Activated naive CD8-positive, alpha-beta T cell treated with anti-CD3 and anti-CD28 coated beads, Interleukin-2, amount 50 U/mL, for 24 hours (primary cell): ENCODE measurements at regions not wholly inside any gene's neighbourhood (a gene's known extent, or its start where the extent isn't known, plus 50 kb on each side); places are given as distances from the start of the nearest gene placed in this dataset.
"Not testable (repeated sequence)": the region's sequence is repeated elsewhere in the genome, so short reads cannot be mapped to it uniquely, and the experiment has no call there.

Experiments
- ATAC-seq: fragments of 150-1000 bp; cut with Tn5 transposase; one replicate; pipeline ENCODE4 v1.10.0; 2021
- DNase-seq: peaks from one replicate; pipeline ENCODE4 v3.0.0; 2021
- H3K27ac Mint-ChIP-seq: one replicate; pipeline ENCODE4 v1.8.0; 2021; ENCODE audit warnings: mild to moderate bottlenecking, mixed read lengths
- H3K27me3 Mint-ChIP-seq: one replicate; pipeline ENCODE4 v1.8.0; 2021; ENCODE audit warnings: mixed read lengths
- H3K36me3 Mint-ChIP-seq: one replicate; pipeline ENCODE4 v1.8.0; 2021; ENCODE audit warnings: low read depth, mixed read lengths
- H3K4me1 Mint-ChIP-seq: one replicate; pipeline ENCODE4 v1.8.0; 2021; ENCODE audit warnings: mixed read lengths
- H3K4me3 Mint-ChIP-seq: one replicate; pipeline ENCODE4 v1.8.0; 2021; ENCODE audit warnings: mild to moderate bottlenecking, moderate library complexity, mixed read lengths
- H3K9me3 Mint-ChIP-seq: one replicate; pipeline ENCODE4 v1.8.0; 2021; ENCODE audit warnings: mixed read lengths

- Mint-ChIP-seq H3K4me1 (no peaks in the 10 kb centered on the region), H3K4me3 (no peak overlapping the region), H3K36me3 (no peaks in the 10 kb centered on the region), H3K27ac (no peak overlapping the region), H3K27me3 (no peaks in the 10 kb centered on the region), H3K9me3 (peaks cover 34% of the 10 kb centered on the region)
- DNase-seq (no peak), ATAC-seq (no peak)
Measured at GRCh38 chr16:59892376-59892775, 1158.3 kb upstream of the GOT2 start.

DNA sequence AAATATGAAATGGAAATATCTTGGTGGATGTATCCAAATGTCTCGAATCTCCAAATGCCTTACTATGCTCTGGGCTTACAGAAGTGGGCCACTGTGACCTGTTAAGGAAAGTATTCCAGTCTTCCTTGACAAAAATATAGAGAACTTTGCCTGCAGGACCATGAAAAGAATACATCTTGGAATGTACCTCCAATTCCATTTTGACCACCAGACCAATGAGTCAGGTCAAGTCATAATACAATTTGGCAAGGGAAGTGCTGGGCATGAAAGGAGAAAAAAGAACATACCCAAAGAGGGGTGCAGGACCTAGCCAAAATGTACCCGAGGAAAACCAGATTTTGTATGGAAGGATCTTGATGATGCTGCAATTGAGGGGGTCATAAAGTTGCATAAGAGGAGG lies 1153.7 kb upstream of the GOT2 start:
- Mint-ChIP-seq H3K27ac (no peak overlapping the region), H3K4me1 (no peaks in the 10 kb centered on the region), H3K27me3 (no peaks in the 10 kb centered on the region), H3K4me3 (no peak overlapping the region), H3K9me3 (peaks cover 40% of the 10 kb centered on the region), H3K36me3 (no peaks in the 10 kb centered on the region)
- no peak for DNase-seq
- no peak for ATAC-seq

- Mint-ChIP-seq H3K36me3 (no peaks in the 10 kb centered on the region), H3K27ac (no peak overlapping the region), H3K4me3 (no peak overlapping the region), H3K9me3 (peaks cover 33% of the 10 kb centered on the region), H3K27me3 (no peaks in the 10 kb centered on the region), H3K4me1 (no peaks in the 10 kb centered on the region)
- no peak for DNase-seq
- no peak for ATAC-seq
Measured at GRCh38 chr16:59886021-59886420, 1151.9 kb upstream of the GOT2 start.

DNA sequence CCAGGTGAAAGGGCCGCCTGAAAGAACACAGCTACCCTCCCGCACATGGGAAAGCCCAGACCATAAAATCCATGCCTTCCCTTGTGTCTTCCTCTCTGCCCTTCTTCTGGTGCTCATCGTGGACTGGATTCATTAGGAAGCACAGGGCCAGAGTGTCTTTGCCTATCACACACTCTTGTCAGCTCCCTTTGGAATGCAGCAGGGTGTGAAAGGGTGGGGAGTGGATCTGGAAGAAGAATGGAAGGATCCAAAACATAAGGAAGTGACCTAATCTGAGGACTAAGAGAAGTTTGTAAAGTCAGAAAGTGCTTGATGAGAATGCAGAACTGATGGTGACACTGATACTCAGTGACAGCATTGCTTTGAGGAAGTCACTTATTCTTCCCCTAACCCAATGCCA lies 1147.3 kb upstream of the GOT2 start:
- Mint-ChIP-seq H3K36me3 (no peaks in the 10 kb centered on the region), H3K4me3 (no peak overlapping the region), H3K27me3 (no peaks in the 10 kb centered on the region), H3K9me3 (peaks cover 22% of the 10 kb centered on the region), H3K27ac (no peak overlapping the region), H3K4me1 (no peaks in the 10 kb centered on the region)
- DNase-seq (no peak), ATAC-seq (no peak)

DNA sequence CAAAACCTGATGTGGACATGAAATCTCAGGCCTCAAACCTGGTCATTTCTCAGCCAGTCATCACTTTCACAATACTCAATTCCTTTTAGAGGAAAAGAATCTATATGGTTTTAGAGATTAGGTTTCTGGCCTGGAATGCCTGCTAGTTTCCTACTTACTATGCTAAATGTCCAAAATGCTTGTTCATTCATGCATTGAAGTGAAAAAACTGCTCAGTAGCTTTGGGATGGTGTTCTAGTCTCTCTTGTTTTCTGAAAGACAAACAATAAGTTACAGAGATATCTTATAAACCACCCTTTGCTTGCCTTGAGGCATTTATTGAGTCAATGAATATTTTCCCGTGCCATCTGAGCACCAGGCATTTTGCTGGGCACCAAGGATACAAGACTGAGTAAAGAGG lies 1146.5 kb upstream of the GOT2 start:
- Mint-ChIP-seq H3K27me3 (no peaks in the 10 kb centered on the region), H3K4me3 (no peak overlapping the region), H3K9me3 (peaks cover 21% of the 10 kb centered on the region), H3K4me1 (no peaks in the 10 kb centered on the region), H3K36me3 (no peaks in the 10 kb centered on the region), H3K27ac (no peak overlapping the region)
- DNase-seq, result no peak
- no peak for ATAC-seq

DNA sequence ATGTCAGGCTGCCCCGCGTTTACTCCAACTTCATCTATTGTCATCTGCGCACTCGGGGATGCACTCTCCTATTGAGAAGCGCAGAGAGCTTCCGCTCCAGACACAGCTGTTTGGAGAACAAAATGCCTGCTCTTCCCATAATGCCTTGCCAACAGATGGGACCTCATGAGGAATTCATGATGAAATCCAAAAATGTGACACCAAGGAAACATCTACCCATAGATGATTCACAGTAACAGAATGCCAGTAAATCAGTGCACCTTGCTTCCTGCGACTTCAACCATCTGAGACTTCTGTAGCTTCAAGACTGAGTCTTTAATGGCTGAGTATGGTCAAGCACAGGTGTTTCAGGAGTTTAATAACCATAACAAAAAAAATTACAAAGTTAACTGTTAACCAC lies 1144.9 kb upstream of the GOT2 start:
- DNase-seq (no peak), ATAC-seq (no peak)
- H3K9me3 Mint-ChIP-seq, result peaks cover 20% of the 10 kb centered on the region
- no peak overlapping the region for H3K4me3 Mint-ChIP-seq
- no peaks in the 10 kb centered on the region for H3K4me1 Mint-ChIP-seq
- H3K27ac Mint-ChIP-seq, result no peak overlapping the region
- no peaks in the 10 kb centered on the region for H3K27me3 Mint-ChIP-seq
- H3K36me3 Mint-ChIP-seq, result no peaks in the 10 kb centered on the region

DNA sequence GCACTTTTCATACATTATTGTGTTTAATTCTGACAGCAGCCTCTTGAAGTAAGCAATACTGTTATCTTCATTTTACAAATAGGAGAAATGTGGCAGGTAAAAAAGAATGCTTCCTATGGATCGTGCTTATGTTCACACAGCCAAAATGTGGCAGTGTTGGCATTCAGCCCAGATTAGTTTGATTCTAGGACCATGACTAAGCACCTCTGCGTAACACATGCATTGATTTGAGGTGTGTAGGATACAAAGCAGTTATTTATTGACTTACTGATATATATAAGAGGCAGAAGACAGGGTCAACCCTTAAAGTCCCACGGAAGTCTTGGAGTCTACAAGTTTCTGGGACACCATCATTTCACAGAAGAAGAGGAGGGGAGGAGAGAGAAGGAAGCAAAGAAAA lies 1144.4 kb upstream of the GOT2 start:
- ATAC-seq (no peak), DNase-seq (no peak)
- Mint-ChIP-seq H3K4me1 (no peaks in the 10 kb centered on the region), H3K27ac (no peak overlapping the region), H3K9me3 (peaks cover 15% of the 10 kb centered on the region), H3K4me3 (no peak overlapping the region), H3K36me3 (no peaks in the 10 kb centered on the region), H3K27me3 (no peaks in the 10 kb centered on the region)

- ATAC-seq (no peak), DNase-seq (no peak)
- H3K36me3 Mint-ChIP-seq, result no peaks in the 10 kb centered on the region
- no peaks in the 10 kb centered on the region for H3K4me1 Mint-ChIP-seq
- no peak overlapping the region for H3K27ac Mint-ChIP-seq
- H3K27me3 Mint-ChIP-seq, result no peaks in the 10 kb centered on the region
- peaks cover 16% of the 10 kb centered on the region for H3K9me3 Mint-ChIP-seq
- no peak overlapping the region for H3K4me3 Mint-ChIP-seq
Measured at GRCh38 chr16:59864981-59865666, 1131.0 kb upstream of the GOT2 start.

DNA sequence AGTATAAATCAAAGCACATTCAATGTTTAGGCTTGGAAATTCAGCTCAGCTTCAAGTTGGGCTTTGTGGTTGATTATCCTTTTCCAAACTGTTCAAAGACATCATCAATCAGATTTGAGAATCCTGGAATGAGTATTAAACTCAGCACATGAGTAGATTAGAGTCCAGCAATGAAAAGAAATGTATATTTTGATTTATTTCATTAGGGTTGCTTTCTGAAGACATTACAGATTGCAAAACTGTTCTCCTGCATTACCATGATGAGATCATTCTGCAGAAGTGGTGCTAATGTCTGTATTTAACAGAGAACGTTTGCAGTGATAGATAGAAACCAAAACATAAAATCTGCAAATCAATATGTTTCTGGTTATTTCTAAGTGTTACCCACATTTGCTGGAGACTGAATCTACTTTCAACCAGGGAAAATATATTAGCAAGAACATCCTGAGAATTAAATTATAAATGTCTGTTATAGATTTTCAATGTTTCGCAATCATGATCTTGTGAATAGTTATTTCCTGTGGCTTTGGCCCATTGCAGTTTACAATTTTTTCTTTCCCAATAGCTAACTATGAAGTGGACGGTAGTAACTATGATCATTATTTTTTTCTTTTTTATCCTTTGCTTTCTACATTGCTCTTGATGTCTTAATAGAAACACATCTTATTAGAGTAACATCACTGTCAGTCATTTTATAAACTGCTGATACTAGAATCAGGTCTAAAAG lies 1125.7 kb upstream of the GOT2 start:
- Mint-ChIP-seq H3K27me3 (no peaks in the 10 kb centered on the region), H3K27ac (no peak overlapping the region), H3K4me1 (no peaks in the 10 kb centered on the region), H3K36me3 (no peaks in the 10 kb centered on the region), H3K4me3 (no peak overlapping the region), H3K9me3 (peaks cover 16% of the 10 kb centered on the region)
- ATAC-seq, result no peak
- no peak for DNase-seq

- Mint-ChIP-seq H3K4me1 (no peaks in the 10 kb centered on the region), H3K36me3 (no peaks in the 10 kb centered on the region), H3K27ac (no peak overlapping the region), H3K4me3 (no peak overlapping the region), H3K27me3 (no peaks in the 10 kb centered on the region), H3K9me3 (peaks cover 19% of the 10 kb centered on the region)
- no peak for ATAC-seq
- DNase-seq, result no peak
Measured at GRCh38 chr16:59854846-59855439, 1120.8 kb upstream of the GOT2 start.

GRCh38 chr16:59849716-59850115 lies 1115.6 kb upstream of the GOT2 start:
- Mint-ChIP-seq H3K4me3 (no peak overlapping the region), H3K4me1 (no peaks in the 10 kb centered on the region), H3K36me3 (no peaks in the 10 kb centered on the region), H3K27ac (no peak overlapping the region), H3K27me3 (no peaks in the 10 kb centered on the region), H3K9me3 (peaks cover 26% of the 10 kb centered on the region)
- DNase-seq (no peak), ATAC-seq (no peak)

DNA sequence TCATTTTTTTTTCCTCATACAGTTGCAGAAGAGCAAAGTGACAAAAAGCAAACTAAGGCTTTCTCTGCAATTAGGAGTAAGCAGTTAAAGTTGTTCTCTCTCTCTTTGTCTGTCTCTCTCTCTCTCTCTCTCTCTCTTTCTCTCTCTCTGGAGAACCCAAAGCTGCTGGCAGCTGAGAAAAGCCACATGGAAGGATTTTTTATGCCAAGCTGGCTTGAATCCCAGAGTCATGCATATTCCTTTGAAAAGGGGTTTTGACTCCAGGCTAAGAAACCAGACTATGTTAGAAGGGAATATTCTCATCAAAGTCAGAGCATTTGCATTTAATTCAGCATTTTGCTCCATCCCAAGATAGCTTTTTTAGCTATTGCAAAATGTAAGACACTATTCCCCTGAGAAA lies 1114.2 kb upstream of the GOT2 start:
- no peaks in the 10 kb centered on the region for H3K36me3 Mint-ChIP-seq
- no peaks in the 10 kb centered on the region for H3K27me3 Mint-ChIP-seq
- no peak for DNase-seq
- H3K4me3 Mint-ChIP-seq, result no peak overlapping the region
- no peaks in the 10 kb centered on the region for H3K4me1 Mint-ChIP-seq
- peaks cover 31% of the 10 kb centered on the region for H3K9me3 Mint-ChIP-seq
- no peak overlapping the region for H3K27ac Mint-ChIP-seq
- no peak for ATAC-seq

- Mint-ChIP-seq H3K4me3 (no peak overlapping the region), H3K9me3 (peaks cover 18% of the 10 kb centered on the region), H3K36me3 (no peaks in the 10 kb centered on the region), H3K27me3 (no peaks in the 10 kb centered on the region), H3K4me1 (no peaks in the 10 kb centered on the region), H3K27ac (no peak overlapping the region)
- no peak for DNase-seq
- ATAC-seq, result no peak
Measured at GRCh38 chr16:59840169-59840568, 1106.1 kb upstream of the GOT2 start.

DNA sequence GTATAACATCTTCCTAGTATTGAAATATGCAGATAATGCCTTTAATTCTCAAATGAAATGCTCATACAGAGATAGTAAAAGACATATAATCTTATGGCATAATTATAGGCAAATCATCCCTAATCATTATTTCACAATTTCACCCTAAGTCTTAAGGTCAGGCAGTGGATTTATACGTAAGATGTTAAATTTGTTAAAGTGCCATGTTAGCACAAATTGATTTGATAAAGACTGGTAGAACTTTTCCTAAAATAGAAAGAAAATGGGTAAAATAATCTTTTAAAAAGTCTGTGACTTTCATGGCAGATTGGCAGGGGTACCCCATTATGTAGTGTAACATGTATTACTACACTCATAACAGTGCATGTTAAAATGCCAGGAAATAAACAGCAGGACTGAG lies 1092.7 kb upstream of the GOT2 start:
- peaks cover 5% of the 10 kb centered on the region for H3K9me3 Mint-ChIP-seq
- H3K4me1 Mint-ChIP-seq, result no peaks in the 10 kb centered on the region
- H3K4me3 Mint-ChIP-seq, result no peak overlapping the region
- DNase-seq, result no peak
- ATAC-seq, result no peak
- H3K27ac Mint-ChIP-seq, result no peak overlapping the region
- no peaks in the 10 kb centered on the region for H3K27me3 Mint-ChIP-seq
- H3K36me3 Mint-ChIP-seq, result no peaks in the 10 kb centered on the region

- not testable (repeated sequence) for H3K27me3 Mint-ChIP-seq, H3K4me1 Mint-ChIP-seq, H3K27ac Mint-ChIP-seq, H3K4me3 Mint-ChIP-seq, ATAC-seq, H3K36me3 Mint-ChIP-seq, DNase-seq
- H3K9me3 Mint-ChIP-seq, result peaks cover 40% of the 10 kb centered on the region
Measured at GRCh38 chr16:59809488-59809887, 1075.4 kb upstream of the GOT2 start.
